GM13976 (cell line): ENCODE measurements at regions not wholly inside any gene's neighbourhood (a gene's known extent, or its start where the extent isn't known, plus 50 kb on each side); places are given as distances from the start of the nearest gene placed in this dataset.

Experiments
- DNase-seq: peaks from one replicate; pipeline ENCODE4 v3.0.0; 2012; ENCODE audit warnings: low spot score
- CTCF ChIP-seq: IDR thresholded peaks from 2 replicates; pipeline ENCODE4 v1.5.1; 2012; ENCODE audit warnings: borderline replicate concordance, mild to moderate bottlenecking; ENCODE audit not compliant: insufficient read depth; ENCODE audit errors: extremely low read depth, missing control alignments, control extremely low read depth
- in situ Hi-C: fragments of 300-500 bp; cut with MboI; formaldehyde crosslinking; loops from one replicate; pipeline ENCODE4 v1.12.0; 2022; ENCODE audit warnings: low sequenced_read_pairs, mixed read lengths, inconsistent platforms; ENCODE audit not compliant: unreplicated experiment

DNA sequence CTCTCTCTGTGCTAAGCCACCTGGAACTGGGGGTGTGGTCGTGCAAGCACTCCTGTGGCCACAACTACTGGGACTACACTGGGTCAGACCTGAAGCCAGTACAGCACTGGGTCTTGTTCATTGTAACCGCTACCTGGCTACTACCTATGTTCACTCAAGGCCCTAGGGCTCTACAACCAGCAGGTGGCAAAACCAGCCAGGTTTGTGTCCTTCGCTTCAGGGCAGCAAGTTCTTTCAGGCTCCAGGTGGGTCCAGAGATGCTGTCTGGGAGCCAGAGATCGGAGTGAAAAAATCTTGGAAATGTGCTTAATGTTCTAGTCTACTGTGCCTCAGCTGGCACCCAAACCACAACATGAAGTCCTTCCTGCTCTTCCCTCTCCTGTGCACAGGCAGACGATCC lies 171.6 kb upstream of the SORCS1 start:
- DNase-seq, result no peak
- no peak for TF ChIP-seq CTCF
- in situ Hi-C loops, result no loop called here

DNA sequence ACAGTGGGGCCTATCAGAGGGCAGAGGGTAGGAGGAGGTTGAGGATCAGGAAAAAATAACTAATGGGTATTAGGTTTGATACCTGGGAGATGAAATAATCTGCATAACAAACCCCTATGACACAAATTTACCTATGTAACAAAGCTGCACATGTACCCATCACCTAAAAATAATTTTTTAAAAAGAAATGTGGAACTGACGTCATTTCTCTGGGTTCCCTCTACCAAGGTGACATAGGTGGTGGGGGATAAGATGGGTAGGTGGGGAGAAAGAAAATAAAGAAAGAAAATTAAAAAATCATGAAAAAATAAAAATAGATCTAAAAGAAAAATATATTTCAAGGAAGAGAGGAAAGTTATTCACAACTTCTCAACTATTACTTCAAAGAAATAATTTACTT lies 153.1 kb upstream of the SORCS1 start:
- DNase-seq, result no peak
- in situ Hi-C loops, result no loop called here
- no peak for TF ChIP-seq CTCF

DNA sequence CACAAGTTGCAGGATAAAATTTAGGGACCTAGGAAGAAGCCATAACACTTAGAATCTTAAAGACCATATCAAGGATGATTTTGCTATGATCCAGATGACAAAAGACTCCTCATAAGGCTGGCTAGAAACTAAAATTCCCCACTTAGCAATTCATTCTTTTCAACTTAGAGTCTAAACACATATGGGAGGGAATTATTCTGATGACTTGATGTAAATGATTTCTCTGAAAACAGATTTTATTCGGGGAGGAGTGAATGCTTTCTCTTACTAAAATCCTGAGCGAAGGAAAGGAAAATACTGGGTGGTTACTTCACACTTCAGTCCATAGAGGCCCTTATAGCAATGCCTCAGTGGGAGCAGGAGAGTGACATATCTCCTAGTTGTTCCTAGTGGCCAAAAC lies 138.7 kb upstream of the SORCS1 start:
- no peak for TF ChIP-seq CTCF
- in situ Hi-C loops, result no loop called here
- no peak for DNase-seq

GRCh38 chr10:107299606-107300005 lies 135.1 kb upstream of the SORCS1 start:
- TF ChIP-seq CTCF, result no peak
- no peak for DNase-seq
- in situ Hi-C loops, result no loop called here

DNA sequence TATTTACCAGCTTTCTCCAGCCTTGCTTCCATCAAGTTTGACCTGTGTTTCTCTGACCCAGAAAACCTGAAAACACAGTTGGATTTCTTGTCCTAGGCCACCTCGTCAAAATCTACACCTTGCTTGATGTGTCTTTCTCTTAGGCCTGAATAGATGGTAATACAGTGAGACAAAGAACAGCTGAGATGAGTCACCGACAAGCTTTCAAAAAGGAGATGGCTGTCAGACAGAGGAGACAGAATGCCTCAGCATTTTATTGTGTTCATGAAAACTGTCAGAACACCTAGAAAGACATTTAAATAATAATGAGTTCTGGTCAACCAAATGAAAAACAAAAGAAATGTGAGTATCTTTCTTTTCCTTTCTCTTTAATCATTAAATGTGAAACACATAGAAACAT lies 119.7 kb upstream of the SORCS1 start:
- in situ Hi-C loops, result no loop called here
- DNase-seq, result no peak
- no peak for TF ChIP-seq CTCF

DNA sequence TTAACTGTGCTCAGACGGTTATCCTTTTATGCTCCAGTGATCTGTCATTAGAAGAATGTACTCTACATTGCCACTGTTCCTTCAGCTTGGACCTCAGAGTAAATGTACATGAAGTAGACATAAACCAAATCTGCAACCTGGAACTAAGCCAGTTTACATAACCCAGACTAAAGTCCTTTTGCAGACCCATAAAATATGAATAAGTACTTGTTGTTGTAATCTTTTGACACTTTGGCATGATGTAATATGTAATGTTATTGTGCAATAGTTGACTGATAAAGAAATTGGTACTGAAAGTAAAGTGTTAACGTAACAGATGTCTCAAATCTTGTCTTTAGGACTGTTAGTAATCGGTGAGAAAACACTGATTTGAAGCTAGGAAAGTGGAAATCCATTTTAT lies 115.8 kb upstream of the SORCS1 start:
- in situ Hi-C loops, result no loop called here
- no peak for DNase-seq
- TF ChIP-seq CTCF, result no peak

DNA sequence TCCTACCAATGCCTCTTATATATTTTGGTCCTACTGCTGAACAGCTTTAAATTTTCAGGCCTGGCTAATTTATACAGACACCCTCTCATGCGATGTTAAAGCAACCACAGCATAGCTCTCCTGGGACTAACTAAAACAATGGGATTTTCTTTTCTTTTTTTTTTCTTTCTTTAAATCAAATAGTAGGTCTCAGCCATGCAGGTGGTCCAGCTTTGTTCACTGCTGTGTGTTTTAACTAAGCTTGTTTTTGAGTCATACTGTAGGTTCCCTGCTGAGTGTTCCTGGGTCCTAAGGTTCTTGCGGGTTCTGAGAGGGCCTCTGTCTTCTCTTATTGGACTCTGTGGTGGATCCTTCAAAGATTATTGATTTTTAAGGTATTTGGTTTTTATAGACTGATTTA lies 113.1 kb upstream of the SORCS1 start:
- DNase-seq, result no peak
- in situ Hi-C loops, result no loop called here
- TF ChIP-seq CTCF, result no peak
